Glomerular visceral epithelial cell (primary cell): ENCODE measurements at regions not wholly inside any gene's neighbourhood (a gene's known extent, or its start where the extent isn't known, plus 50 kb on each side); places are given as distances from the start of the nearest gene placed in this dataset.

Experiments used
- DNase-seq: peaks from one replicate; pipeline ENCODE4 v3.0.0-alpha.2; 2016; ENCODE audit errors: extremely low spot score

GRCh38 chr3:21140785-21141184 lies 610.2 kb downstream of the ZNF385D start:
- no peak for DNase-seq

GRCh38 chr3:21138085-21138484 lies 612.9 kb downstream of the ZNF385D start:
- DNase-seq, result no peak

GRCh38 chr3:21132896-21133295 lies 618.1 kb downstream of the ZNF385D start:
- DNase-seq, result no peak

- DNase-seq, result no peak
These were observed 630.2 kb downstream of the ZNF385D start for GRCh38 chr3:21120826-21121225.

GRCh38 chr3:21117370-21117769 lies 633.6 kb downstream of the ZNF385D start:
- no peak for DNase-seq

GRCh38 chr3:21109056-21109455 lies 642.0 kb downstream of the ZNF385D start:
- no peak for DNase-seq

- no peak for DNase-seq
These were observed 645.2 kb downstream of the ZNF385D start for GRCh38 chr3:21105784-21106183.

GRCh38 chr3:21100656-21101359 lies 650.2 kb downstream of the ZNF385D start:
- no peak for DNase-seq

GRCh38 chr3:21094686-21095085 lies 656.3 kb downstream of the ZNF385D start:
- no peak for DNase-seq

- no peak for DNase-seq
These were observed 677.4 kb downstream of the ZNF385D start for GRCh38 chr3:21073561-21073960.

- DNase-seq, result no peak
These were observed 683.8 kb downstream of the ZNF385D start for GRCh38 chr3:21067031-21067813.

- no peak for DNase-seq
These were observed 688.1 kb downstream of the ZNF385D start for GRCh38 chr3:21062831-21063294.

GRCh38 chr3:21059404-21059803 lies 691.6 kb downstream of the ZNF385D start:
- DNase-seq, result no peak

GRCh38 chr3:21056293-21056692 lies 694.7 kb downstream of the ZNF385D start:
- no peak for DNase-seq

- DNase-seq, result no peak
These were observed 696.0 kb downstream of the ZNF385D start for GRCh38 chr3:21055015-21055414.

GRCh38 chr3:21054064-21054463 lies 696.9 kb downstream of the ZNF385D start:
- DNase-seq, result no peak

GRCh38 chr3:21049334-21050062 lies 701.5 kb downstream of the ZNF385D start:
- DNase-seq, result no peak

GRCh38 chr3:21043139-21043538 lies 707.9 kb downstream of the ZNF385D start:
- no peak for DNase-seq

- no peak for DNase-seq
These were observed 708.8 kb downstream of the ZNF385D start for GRCh38 chr3:21042184-21042583.

GRCh38 chr3:21041621-21042020 lies 709.4 kb downstream of the ZNF385D start:
- no peak for DNase-seq

- no peak for DNase-seq
These were observed 714.1 kb downstream of the ZNF385D start for GRCh38 chr3:21036888-21037287.

- DNase-seq, result no peak
These were observed 722.6 kb downstream of the ZNF385D start for GRCh38 chr3:21028412-21028811.

- no peak for DNase-seq
These were observed 726.4 kb downstream of the ZNF385D start for GRCh38 chr3:21024563-21024962.
